Heart right ventricle (tissue), 16 donors: ENCODE measurements at regions not wholly inside any gene's neighbourhood (a gene's known extent, or its start where the extent isn't known, plus 50 kb on each side); places are given as distances from the start of the nearest gene placed in this dataset.

Experiments used
- ATAC-seq, 8 donors: fragments of 200-7000 bp; cut with Tn5 transposase; one replicate each; pipeline ENCODE4 v1.9.1; 2020; ENCODE audit warnings: mild to moderate bottlenecking in 8 of 8, moderate library complexity in 8 of 8, moderate number of reproducible peaks in 1 of 8
- DNase-seq, 2 donors: peaks; one replicate each; pipeline ENCODE4 v3.0.0-alpha.2; 2020
- H3K27ac ChIP-seq, 10 donors: fragments of 200-600 bp; sonication (generic) in 2 of 10; one replicate each; pipeline versions ENCODE4 v1.5.0 to v1.8.0; 2020 to 2022; ENCODE audit warnings: mild to moderate bottlenecking in 3 of 10
- H3K27me3 ChIP-seq, 7 donors: fragments of 200-600 bp; one replicate each; pipeline ENCODE4 v1.8.0; 2021 to 2022; ENCODE audit warnings: mild to moderate bottlenecking in 2 of 7
- H3K36me3 ChIP-seq, 9 donors: fragments of 200-600 bp; sonication (generic) in 1 of 9; one replicate each; pipeline versions ENCODE4 v1.5.0 to v1.8.0; 2020 to 2022; ENCODE audit warnings: mild to moderate bottlenecking in 2 of 9
- H3K4me1 ChIP-seq, 9 donors: fragments of 200-600 bp; sonication (generic) in 1 of 9; one replicate each; pipeline versions ENCODE4 v1.5.0 to v1.8.0; 2020 to 2022; ENCODE audit warnings: mild to moderate bottlenecking in 4 of 9
- H3K4me3 ChIP-seq, 10 donors: fragments of 200-600 bp; sonication (generic) in 2 of 10; one replicate each; pipeline versions ENCODE4 v1.5.0 to v1.8.0; 2020 to 2022; ENCODE audit warnings: mild to moderate bottlenecking in 7 of 10, moderate library complexity in 2 of 10
- H3K9me3 ChIP-seq, 11 donors: fragments of 200-600 bp in 10 of 11; sonication (generic) in 2 of 11; one replicate each; pipeline versions ENCODE4 v1.5.0 to v1.8.0; 2013 to 2022; ENCODE audit warnings: mild to moderate bottlenecking in 2 of 11, control low read depth in 1 of 11, moderate library complexity in 1 of 11
- WGBS, 2 donors: extraction: QIAGEN DNeasy Blood & Tissue Kit; methylation state at CpG; one replicate each; pipeline ENCODE4 v1.1.7; 2013; ENCODE audit warnings: inconsistent platforms in 1 of 2; 5-methylcytosine and 5-hydroxymethylcytosine counted together
- intact Hi-C, 10 donors: fragments of 100-400 bp; cut with DNase I; formaldehyde crosslinking; loops; one replicate each; pipeline versions ENCODE4 v1.11.1 to v1.14.2; 2022
- TF ChIP-seq, protein P1 (sequence below), 9 donors: fragments of 200-600 bp; sonication (generic) in 2 of 9; IDR thresholded peaks; one replicate each; pipeline versions ENCODE4 v1.5.0 to v1.8.0; 2021 to 2022; ENCODE audit warnings: antibody characterized with exemption in 9 of 9, mild to moderate bottlenecking in 5 of 9, moderate library complexity in 1 of 9
- donor health status: Arrhythmogenic right ventricular cardiomyopathy.
- donor health status: ischemic (EF 13 %, LVEDD 7.1; RV severe dilation, severe dysfunction).
- donor health status: healthy with polysubstance abuse.
- donor health status: DM: no; HTN: yes; CAD: no.
- donor health status: DM: no; HTN: no; CAD: no.
- donor health status: ischemic (EF 25% LVEDD 6.9; RV normal size, moderate dysfunction).
- donor health status: ischemic (EF 25% LVEDD 5.7; RV mildly dilated, moderate dysfunction).
- donor health status: healthy.
- donor health status: DM: yes; HTN: yes; CAD: no.
- donor health status: Ischemic cardiomyopathy.
- donor health status: ischemic (EF 35%, LVEDD 5.7; RV mildly dilated, moderate dysfunction).
- donor health status: nonischemic (EF 11% LVEDD 7.7; RV severe dilation, severe dysfunction).
- donor health status: DM: yes; HTN: yes; CAD: no.
- donor health status: PGD.
- donor health status: ischemic (EF 29% LVEDD 5.4; RV normal size, mild dysfunction).
- donor health status: nonischemic (EF 23%, LVEDD 6.1; RV moderate dilation, normal function).

DNA sequence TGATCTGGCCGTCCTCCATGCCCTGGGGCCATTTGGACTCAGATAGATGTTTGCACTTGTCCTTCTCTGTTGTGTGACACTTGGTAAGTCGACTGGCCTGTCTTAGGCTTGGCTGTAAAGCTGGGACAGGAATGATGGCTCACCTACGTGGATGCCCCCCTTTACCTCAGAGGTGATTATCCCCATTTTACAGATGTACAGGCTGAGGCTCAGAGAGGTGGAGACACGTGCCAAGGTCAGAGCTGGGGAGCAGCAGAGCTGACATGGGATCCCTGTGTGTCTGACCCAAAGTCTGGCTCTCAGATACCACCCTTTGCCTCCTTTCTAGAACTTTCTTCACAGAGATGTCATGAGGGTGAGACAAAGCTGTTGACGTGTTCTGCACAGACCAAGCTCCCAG, 71.3 kb upstream of the CIBAR2 start:
- intact Hi-C loops = no loop called here
- WGBS, 2 donors = 96% methylated on average over 5 of the region's 5 CpGs

DNA sequence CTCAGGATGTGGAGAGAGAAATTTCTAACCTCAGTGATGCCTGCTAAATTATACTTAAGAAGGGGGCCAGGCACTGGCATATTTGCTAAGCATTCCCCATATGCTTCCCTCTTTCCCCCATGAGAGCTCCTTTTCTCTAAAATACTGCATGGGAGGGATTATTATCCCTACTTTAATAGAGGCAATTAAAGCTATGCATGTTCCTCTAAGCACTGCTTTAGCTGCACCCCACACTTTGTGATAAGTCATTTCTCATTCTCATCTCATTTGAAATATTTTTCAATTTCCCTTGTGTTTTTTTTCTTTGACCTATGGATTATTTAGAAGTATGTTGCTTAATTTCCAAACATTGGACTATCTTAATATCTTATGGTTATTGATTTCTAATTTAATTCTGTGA, 72.1 kb upstream of the CIBAR2 start:
- peaks cover 0 to 51% (median 23%) of the 10 kb centered on the region in 9 donors for H3K4me1 ChIP-seq
- ATAC-seq = no peak

More for the DNA sequence above, 71.3 kb upstream of the CIBAR2 start:
- Histone ChIP-seq H3K4me1 (peaks cover 0 to 45% (median 23%) of the 10 kb centered on the region in 9 donors), H3K4me3 (no peak overlapping the region), H3K27ac (no peak overlapping the region), H3K27me3 (no peaks in the 10 kb centered on the region), H3K9me3 (peaks cover 0 to 18% (median 7%) of the 10 kb centered on the region in 11 donors), H3K36me3 (peaks cover 0 to 12% (median 0%) of the 10 kb centered on the region in 9 donors)
- DNase-seq = no peak
- TF ChIP-seq, protein P1, sequence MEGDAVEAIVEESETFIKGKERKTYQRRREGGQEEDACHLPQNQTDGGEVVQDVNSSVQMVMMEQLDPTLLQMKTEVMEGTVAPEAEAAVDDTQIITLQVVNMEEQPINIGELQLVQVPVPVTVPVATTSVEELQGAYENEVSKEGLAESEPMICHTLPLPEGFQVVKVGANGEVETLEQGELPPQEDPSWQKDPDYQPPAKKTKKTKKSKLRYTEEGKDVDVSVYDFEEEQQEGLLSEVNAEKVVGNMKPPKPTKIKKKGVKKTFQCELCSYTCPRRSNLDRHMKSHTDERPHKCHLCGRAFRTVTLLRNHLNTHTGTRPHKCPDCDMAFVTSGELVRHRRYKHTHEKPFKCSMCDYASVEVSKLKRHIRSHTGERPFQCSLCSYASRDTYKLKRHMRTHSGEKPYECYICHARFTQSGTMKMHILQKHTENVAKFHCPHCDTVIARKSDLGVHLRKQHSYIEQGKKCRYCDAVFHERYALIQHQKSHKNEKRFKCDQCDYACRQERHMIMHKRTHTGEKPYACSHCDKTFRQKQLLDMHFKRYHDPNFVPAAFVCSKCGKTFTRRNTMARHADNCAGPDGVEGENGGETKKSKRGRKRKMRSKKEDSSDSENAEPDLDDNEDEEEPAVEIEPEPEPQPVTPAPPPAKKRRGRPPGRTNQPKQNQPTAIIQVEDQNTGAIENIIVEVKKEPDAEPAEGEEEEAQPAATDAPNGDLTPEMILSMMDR (IDR thresholded peaks at IDR 0.05) = no peak
- no peak for ATAC-seq

DNA sequence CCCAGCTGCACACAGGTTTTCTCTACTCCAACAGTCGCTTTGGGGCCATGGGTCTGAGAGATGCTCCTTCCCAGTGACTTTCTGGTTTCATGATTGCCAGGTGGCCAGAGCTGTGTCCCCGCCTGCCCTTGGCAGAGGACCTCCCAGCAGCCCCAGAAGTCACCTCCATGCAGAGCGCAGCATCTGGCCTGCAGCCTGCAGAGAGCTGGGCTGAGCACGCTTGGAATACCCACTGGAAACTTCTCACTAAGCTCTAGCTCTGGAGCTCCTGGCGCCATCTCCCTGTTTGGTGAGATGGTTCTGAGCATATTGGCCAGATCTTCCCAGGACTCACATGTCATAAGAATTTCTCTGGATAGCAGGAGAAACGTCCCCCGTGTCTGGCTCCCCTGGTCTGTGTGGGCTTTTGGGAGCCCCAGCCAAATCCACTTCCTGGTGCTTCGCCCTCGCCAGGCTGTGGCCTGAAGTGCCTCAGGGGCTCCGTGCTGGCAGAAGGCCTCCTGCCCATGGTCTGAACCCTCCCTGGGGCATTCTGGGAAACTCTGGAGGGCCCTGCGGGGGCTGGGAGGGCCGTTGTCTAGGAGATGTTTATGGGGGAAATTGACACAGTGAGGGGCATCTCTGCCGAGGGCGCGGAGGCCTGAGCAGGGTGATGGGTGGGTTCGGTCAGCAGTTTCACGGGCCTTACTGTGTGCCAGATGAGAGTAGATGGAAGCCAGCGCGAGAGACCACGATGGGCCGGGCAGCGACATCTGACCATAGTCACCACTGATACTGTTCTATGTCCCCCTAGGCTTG, 73.2 kb upstream of the CIBAR2 start:
- Histone ChIP-seq H3K9me3 (peaks cover 0 to 36% (median 20%) of the 10 kb centered on the region in 11 donors), H3K4me3 (no peak overlapping the region), H3K27ac (peak overlapping the region in 6 of 10 donors; percentile 5 to 56 (median 49)), H3K27me3 (no peaks in the 10 kb centered on the region), H3K36me3 (peaks cover 0 to 12% (median 0%) of the 10 kb centered on the region in 9 donors), H3K4me1 (peaks cover 0 to 45% (median 22%) of the 10 kb centered on the region in 9 donors)
- intact Hi-C loops = no loop called here
- peak in 6 of 8 donors; percentile 35 to 70 (median 62) for ATAC-seq
- 77 to 81% methylated on average over 22 of the region's 22 CpGs for WGBS, 2 donors
- DNase-seq = no peak
- TF ChIP-seq, protein P1 (IDR thresholded peaks at IDR 0.05) = peak in 1 of 9 donors; percentile 8

More for the DNA sequence above, 72.1 kb upstream of the CIBAR2 start:
- Histone ChIP-seq H3K27me3 (no peaks in the 10 kb centered on the region), H3K9me3 (peaks cover 0 to 25% (median 10%) of the 10 kb centered on the region in 11 donors), H3K4me3 (no peak overlapping the region), H3K36me3 (peaks cover 0 to 12% (median 0%) of the 10 kb centered on the region in 9 donors), H3K27ac (no peak overlapping the region)
- TF ChIP-seq, protein P1 (IDR thresholded peaks at IDR 0.05) = no peak
- DNase-seq = no peak
- intact Hi-C loops = no loop called here

DNA sequence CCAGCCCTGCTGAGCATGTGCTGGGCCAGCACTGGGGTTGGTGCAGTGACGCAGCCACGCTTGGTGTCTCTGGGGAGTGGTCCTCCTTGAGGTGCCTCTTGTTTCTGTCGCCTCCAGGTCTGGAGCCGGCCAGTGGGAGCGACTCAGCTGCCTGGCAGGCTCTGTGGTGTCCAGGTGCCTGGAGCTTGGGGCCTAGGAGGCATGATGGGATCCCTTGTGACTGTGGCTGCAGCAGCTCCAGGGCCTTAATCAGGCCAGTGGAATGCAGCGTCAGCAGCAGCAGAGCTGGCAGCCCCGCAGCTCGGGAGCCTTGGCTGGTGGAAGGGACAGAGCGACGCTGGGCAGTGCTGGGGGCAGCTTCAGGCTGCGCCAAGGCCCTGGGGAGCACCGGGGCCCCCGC, 74.7 kb upstream of the CIBAR2 start:
- peaks cover 0 to 12% (median 0%) of the 10 kb centered on the region in 9 donors for H3K36me3 ChIP-seq
- H3K27ac ChIP-seq = peak overlapping the region in 8 of 10 donors; percentile 57 to 85 (median 74)
- peaks cover 0 to 37% (median 12%) of the 10 kb centered on the region in 9 donors for H3K4me1 ChIP-seq
- ATAC-seq (peak; percentile 64 to 93 (median 84)), DNase-seq (no peak)
- H3K4me3 ChIP-seq = no peak overlapping the region
- TF ChIP-seq, protein P1 (IDR thresholded peaks at IDR 0.05) = no peak
- no peaks in the 10 kb centered on the region for H3K27me3 ChIP-seq
- 39 to 64% methylated on average over 12 to 13 of the region's 13 CpGs for WGBS, 2 donors
- H3K9me3 ChIP-seq = peaks cover 0 to 41% (median 22%) of the 10 kb centered on the region in 11 donors
- intact Hi-C loops = no loop called here
